Esophagus muscularis mucosa (tissue), 4 donors: ENCODE measurements at regions not wholly inside any gene's neighbourhood (a gene's known extent, or its start where the extent isn't known, plus 50 kb on each side); places are given as distances from the start of the nearest gene placed in this dataset.
A peak's percentile ranks its signal among the peaks of the same experiment; 100 is the strongest.

Source experiments
- DNase-seq: peaks from one replicate; pipeline ENCODE4 v3.0.0-alpha.2; 2017; ENCODE audit errors: extremely low spot score
- H3K27ac ChIP-seq, 4 donors: fragments of 200-600 bp; sonication (generic); replicated peaks in 1 of 4; 1 replicate in 3 of 4; 2 replicates in 1 of 4; pipeline ENCODE4 v1.5.1; 2016 to 2019; ENCODE audit warnings: mild to moderate bottlenecking in 1 of 4
- H3K27me3 ChIP-seq, 4 donors: fragments of 200-600 bp; sonication (generic); one replicate each; pipeline versions ENCODE4 v1.5.1 to v1.6.0; 2016 to 2019
- H3K36me3 ChIP-seq, 4 donors: fragments of 200-600 bp; sonication (generic); one replicate each; pipeline ENCODE4 v1.5.1; 2016 to 2019
- H3K4me1 ChIP-seq, 4 donors: fragments of 200-600 bp; sonication (generic); one replicate each; pipeline ENCODE4 v1.5.1; 2016 to 2019
- H3K4me3 ChIP-seq, 4 donors: fragments of 200-600 bp; sonication (generic); 1 replicate in 2 of 4; 2 replicates in 2 of 4; pipeline ENCODE4 v1.5.1; 2016 to 2019; ENCODE audit warnings: mild to moderate bottlenecking in 4 of 4, moderate library complexity in 1 of 4
- H3K9me3 ChIP-seq, 4 donors: fragments of 200-600 bp; sonication (generic); 1 replicate in 3 of 4; 2 replicates in 1 of 4; pipeline ENCODE4 v1.5.1; 2016 to 2019
- CTCF ChIP-seq, 3 experiments: fragments of 200-600 bp in 2 of 3; fragments of 450-650 bp in 1 of 3; sonication (generic) in 2 of 3; IDR thresholded peaks; one replicate each; pipeline ENCODE4 v1.5.1; 2017 to 2019; ENCODE audit warnings: antibody characterized with exemption in 3 of 3, mild to moderate bottlenecking in 2 of 3, moderate library complexity in 1 of 3
- EP300 ChIP-seq: sonication (generic); formaldehyde crosslinking; IDR thresholded peaks from one replicate; pipeline ENCODE4 v1.6.1; 2017; ENCODE audit warnings: antibody characterized with exemption
- POLR2A ChIP-seq: fragments of 450-650 bp; IDR thresholded peaks from one replicate; pipeline ENCODE4 v1.6.1; 2017; ENCODE audit warnings: antibody characterized with exemption, moderate library complexity, mild to moderate bottlenecking, low read depth
- POLR2AphosphoS5 ChIP-seq, 2 donors: sonication (generic); formaldehyde crosslinking; IDR thresholded peaks; one replicate each; pipeline ENCODE4 v1.6.1; 2017; ENCODE audit warnings: antibody characterized with exemption in 2 of 2
- WGBS: methylation state at CpG from one replicate; pipeline ENCODE4 v1.1.5; 2018; 5-methylcytosine and 5-hydroxymethylcytosine counted together
- intact Hi-C: fragments of 100-400 bp; cut with DNase I; formaldehyde crosslinking; loops from one replicate; pipeline ENCODE4 v1.15.1; 2023

GRCh38 chr14:49191380-49191779 is 394.8 kb downstream of the RPS29 start:
- no peak overlapping the region for H3K27ac ChIP-seq
- peaks cover 0 to 15% (median 13%) of the 10 kb centered on the region in 4 donors for H3K4me1 ChIP-seq
- TF ChIP-seq POLR2AphosphoS5 (IDR thresholded peaks at IDR 0.05) (no peak), EP300 (no peak), CTCF (IDR thresholded peaks at IDR 0.05) (no peak), POLR2A (no peak)
- 81% methylated on average over 5 of the region's 5 CpGs for whole genome bisulfite sequencing
- peaks cover 0 to 7% (median 0%) of the 10 kb centered on the region in 4 donors for H3K9me3 ChIP-seq
- H3K27me3 ChIP-seq, result no peaks in the 10 kb centered on the region
- intact Hi-C loops, result no loop called here
- H3K4me3 ChIP-seq, result no peak overlapping the region
- no peaks in the 10 kb centered on the region for H3K36me3 ChIP-seq
- no peak for DNase-seq

GRCh38 chr14:49189375-49189774 is 396.8 kb downstream of the RPS29 start:
- WGBS, result 24% methylated on average over 1 of the region's 1 CpG
- TF ChIP-seq CTCF (IDR thresholded peaks at IDR 0.05) (no peak), POLR2A (no peak), EP300 (no peak), POLR2AphosphoS5 (IDR thresholded peaks at IDR 0.05) (no peak)
- Histone ChIP-seq H3K4me3 (no peak overlapping the region), H3K9me3 (peaks cover 0 to 7% (median 0%) of the 10 kb centered on the region in 4 donors), H3K27ac (no peak overlapping the region), H3K27me3 (no peaks in the 10 kb centered on the region), H3K36me3 (no peaks in the 10 kb centered on the region), H3K4me1 (peaks cover 0 to 12% (median 11%) of the 10 kb centered on the region in 4 donors)
- intact Hi-C loops, result no loop called here
- no peak for DNase-seq

- intact Hi-C loops, result no loop called here
- 89% methylated on average over 4 of the region's 4 CpGs for WGBS
- no peaks in the 10 kb centered on the region for H3K36me3 ChIP-seq
- no peak overlapping the region for H3K27ac ChIP-seq
- TF ChIP-seq POLR2A (no peak), EP300 (no peak), POLR2AphosphoS5 (IDR thresholded peaks at IDR 0.05) (no peak), CTCF (IDR thresholded peaks at IDR 0.05) (no peak)
- H3K9me3 ChIP-seq, result peaks cover 0 to 7% (median 0%) of the 10 kb centered on the region in 4 donors
- no peak overlapping the region for H3K4me3 ChIP-seq
- H3K27me3 ChIP-seq, result no peaks in the 10 kb centered on the region
- no peak for DNase-seq
- no peaks in the 10 kb centered on the region for H3K4me1 ChIP-seq
Measured at GRCh38 chr14:49187799-49188198, 398.4 kb downstream of the RPS29 start.

- peak; percentile 38 to 53 (median 49) for TF ChIP-seq CTCF (IDR thresholded peaks at IDR 0.05)
- TF ChIP-seq POLR2AphosphoS5 (IDR thresholded peaks at IDR 0.05), result no peak
- H3K27ac ChIP-seq, result no peak overlapping the region
- intact Hi-C loops, result loop anchor here (10.0 kb wide), 1 partner anchor 1259 kb away; no protein-coding TSS in a partner anchor
- peaks cover 0 to 13% (median 0%) of the 10 kb centered on the region in 4 donors for H3K9me3 ChIP-seq
- H3K4me1 ChIP-seq, result no peaks in the 10 kb centered on the region
- no peaks in the 10 kb centered on the region for H3K27me3 ChIP-seq
- H3K4me3 ChIP-seq, result no peak overlapping the region
- no peak for DNase-seq
- WGBS, result 33% methylated on average over 3 of the region's 3 CpGs
- no peaks in the 10 kb centered on the region for H3K36me3 ChIP-seq
Measured at GRCh38 chr14:49173765-49174373, 412.3 kb downstream of the RPS29 start.

GRCh38 chr14:49164074-49164473 is 422.1 kb downstream of the RPS29 start:
- H3K27ac ChIP-seq, result no peak overlapping the region
- H3K27me3 ChIP-seq, result no peaks in the 10 kb centered on the region
- TF ChIP-seq POLR2A (no peak), POLR2AphosphoS5 (IDR thresholded peaks at IDR 0.05) (no peak), CTCF (IDR thresholded peaks at IDR 0.05) (no peak), EP300 (no peak)
- intact Hi-C loops, result no loop called here
- H3K4me3 ChIP-seq, result no peak overlapping the region
- no peaks in the 10 kb centered on the region for H3K36me3 ChIP-seq
- DNase-seq, result no peak
- 62% methylated on average over 2 of the region's 2 CpGs for WGBS
- H3K4me1 ChIP-seq, result peaks cover 0 to 8% (median 0%) of the 10 kb centered on the region in 4 donors
- H3K9me3 ChIP-seq, result no peaks in the 10 kb centered on the region
